Epithelial cell of proximal tubule (primary cell): ENCODE measurements at regions not wholly inside any gene's neighbourhood (a gene's known extent, or its start where the extent isn't known, plus 50 kb on each side); places are given as distances from the start of the nearest gene placed in this dataset.

Source experiments
- DNase-seq: peaks from one replicate; pipeline ENCODE4 v3.0.0-alpha.2; 2011; ENCODE audit warnings: low read depth
- H3K4me3 ChIP-seq: 2 replicates; pipeline ENCODE4 v1.5.1; 2011; ENCODE audit warnings: low read depth, mild to moderate bottlenecking, low read length
- TF ChIP-seq, protein P1 (sequence below): conservative IDR thresholded peaks from 2 replicates; pipeline ENCODE4 v1.5.1; 2012; ENCODE audit warnings: low read depth, mild to moderate bottlenecking, low read length

DNA sequence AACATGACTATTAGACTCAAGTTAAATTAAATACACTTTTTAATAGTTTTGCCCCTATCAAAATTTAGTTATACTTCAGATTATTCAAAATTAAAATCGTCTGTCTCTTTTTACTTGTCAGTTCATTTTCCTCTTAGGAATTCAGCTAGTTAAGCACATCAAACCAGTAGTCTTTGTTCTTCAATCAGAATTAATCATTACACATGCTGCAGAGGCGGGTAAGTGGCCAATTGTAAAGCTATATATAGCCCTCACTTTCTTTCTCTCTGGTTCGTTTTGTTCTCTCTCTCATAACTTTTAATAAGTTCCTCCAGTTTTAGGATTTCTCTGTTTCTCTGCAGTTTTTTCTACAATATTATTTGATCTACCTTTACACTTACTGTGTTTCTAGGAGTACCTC, 359.1 kb upstream of the PABPC4L start:
- TF ChIP-seq, protein P1, sequence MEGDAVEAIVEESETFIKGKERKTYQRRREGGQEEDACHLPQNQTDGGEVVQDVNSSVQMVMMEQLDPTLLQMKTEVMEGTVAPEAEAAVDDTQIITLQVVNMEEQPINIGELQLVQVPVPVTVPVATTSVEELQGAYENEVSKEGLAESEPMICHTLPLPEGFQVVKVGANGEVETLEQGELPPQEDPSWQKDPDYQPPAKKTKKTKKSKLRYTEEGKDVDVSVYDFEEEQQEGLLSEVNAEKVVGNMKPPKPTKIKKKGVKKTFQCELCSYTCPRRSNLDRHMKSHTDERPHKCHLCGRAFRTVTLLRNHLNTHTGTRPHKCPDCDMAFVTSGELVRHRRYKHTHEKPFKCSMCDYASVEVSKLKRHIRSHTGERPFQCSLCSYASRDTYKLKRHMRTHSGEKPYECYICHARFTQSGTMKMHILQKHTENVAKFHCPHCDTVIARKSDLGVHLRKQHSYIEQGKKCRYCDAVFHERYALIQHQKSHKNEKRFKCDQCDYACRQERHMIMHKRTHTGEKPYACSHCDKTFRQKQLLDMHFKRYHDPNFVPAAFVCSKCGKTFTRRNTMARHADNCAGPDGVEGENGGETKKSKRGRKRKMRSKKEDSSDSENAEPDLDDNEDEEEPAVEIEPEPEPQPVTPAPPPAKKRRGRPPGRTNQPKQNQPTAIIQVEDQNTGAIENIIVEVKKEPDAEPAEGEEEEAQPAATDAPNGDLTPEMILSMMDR = no peak
- DNase-seq = no peak
- no peak overlapping the region for H3K4me3 ChIP-seq

DNA sequence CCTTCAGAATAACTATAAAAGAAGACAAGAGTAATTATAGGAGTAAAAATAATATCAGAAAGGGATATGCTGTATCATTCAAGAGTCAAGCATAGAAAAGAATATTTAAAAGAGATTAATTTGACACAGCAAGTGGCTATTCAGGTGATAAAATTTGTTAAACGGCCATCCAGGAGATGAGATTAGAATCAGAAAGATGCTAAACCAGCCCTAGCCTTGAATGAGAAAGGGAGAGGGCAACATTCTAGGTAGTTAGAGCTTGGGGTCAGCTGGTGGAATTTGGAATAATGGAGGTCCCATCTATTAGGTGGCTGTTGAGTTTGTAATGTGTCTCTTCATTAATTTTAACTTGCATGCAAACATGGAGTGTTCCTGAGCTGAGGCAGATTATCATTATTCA, 350.5 kb upstream of the PABPC4L start:
- TF ChIP-seq, protein P1 = no peak
- no peak for DNase-seq
- H3K4me3 ChIP-seq = no peak overlapping the region

DNA sequence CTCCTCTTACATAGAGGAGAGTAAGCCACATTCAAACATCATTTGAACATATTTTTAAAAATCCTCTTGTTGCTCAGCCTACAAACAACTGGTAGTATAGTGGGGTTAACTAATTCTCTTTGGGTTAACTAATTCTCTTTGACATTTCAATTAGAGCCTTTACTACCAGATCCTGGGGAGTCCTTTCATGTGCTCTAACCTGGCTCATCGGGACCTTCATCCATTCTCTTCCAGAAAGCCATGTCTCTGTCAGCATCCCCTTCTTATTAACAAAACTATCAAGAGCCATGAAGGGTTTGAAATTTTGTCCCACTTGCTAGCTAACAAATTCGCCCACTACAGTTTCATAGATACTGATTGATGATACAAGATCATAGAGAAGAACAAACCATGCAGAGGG, 349.8 kb upstream of the PABPC4L start:
- H3K4me3 ChIP-seq = no peak overlapping the region
- TF ChIP-seq, protein P1 = no peak
- no peak for DNase-seq

DNA sequence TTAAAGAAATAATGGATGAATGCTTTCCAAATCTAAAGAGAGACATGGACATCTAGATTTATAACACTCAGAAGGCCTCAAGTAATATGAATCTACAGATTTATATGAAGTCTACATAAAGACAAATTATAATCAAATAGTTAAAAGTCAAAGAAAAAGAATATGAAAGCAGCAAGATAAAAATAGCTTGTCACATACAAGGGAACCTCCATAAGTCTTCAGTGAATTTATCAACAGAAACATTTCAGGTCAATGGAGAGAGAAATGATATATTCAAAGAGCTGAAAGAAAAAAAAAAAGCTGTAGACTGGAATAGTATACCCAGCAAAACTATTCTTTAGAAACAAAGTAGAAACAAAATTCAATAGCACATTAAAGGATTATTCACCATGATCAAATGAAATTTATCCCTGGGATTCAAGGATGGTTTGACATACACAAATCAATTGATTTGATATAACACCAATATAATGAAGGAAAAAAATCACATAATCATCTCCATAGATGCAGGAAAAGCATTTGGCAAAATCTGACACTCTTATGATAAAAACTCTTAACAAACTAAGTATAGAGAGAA, 346.6 kb upstream of the PABPC4L start:
- TF ChIP-seq, protein P1 = no peak
- DNase-seq = no peak
- H3K4me3 ChIP-seq = no peak overlapping the region

DNA sequence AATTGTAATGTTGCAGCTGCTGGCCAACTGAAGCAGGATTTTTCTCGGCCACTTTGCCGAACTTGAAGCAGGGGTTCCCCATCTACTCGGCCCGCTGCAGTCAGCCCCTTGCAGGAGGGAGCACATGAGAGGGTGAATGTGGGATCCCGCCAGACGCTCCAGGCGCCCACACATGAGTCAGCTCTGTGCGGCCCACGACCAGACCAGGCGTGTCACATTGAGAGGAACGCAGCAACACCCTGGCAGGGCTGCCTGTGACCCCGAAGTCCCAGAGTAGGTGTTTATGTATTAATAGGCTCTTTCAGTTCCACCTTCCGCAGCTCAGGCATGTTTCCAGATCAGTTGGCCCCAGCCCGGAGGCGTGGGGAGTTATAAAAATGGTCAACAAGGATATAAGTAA, 344.7 kb upstream of the PABPC4L start:
- TF ChIP-seq, protein P1 = no peak
- no peak overlapping the region for H3K4me3 ChIP-seq
- no peak for DNase-seq

DNA sequence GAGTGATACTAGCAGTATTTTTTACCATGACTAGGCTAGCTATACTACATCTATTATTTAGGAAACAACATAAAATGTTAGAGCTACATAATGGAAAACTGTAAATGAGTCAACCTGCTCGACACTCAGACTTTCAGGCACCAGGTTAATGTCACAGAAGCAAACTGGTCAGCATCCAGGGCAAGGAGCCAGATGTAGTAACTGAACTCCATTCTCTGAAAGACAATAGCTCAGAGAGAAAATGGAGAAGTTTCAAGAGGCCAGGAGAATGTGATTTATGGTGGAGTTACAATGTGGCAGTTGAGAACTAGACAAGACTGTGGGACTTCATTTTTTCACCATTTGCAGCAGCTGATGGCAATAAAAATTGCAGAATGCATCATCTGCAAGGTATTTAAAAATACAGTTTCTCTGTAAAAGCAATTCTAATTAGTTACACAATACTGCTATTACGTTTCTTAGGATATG, 342.7 kb upstream of the PABPC4L start:
- no peak overlapping the region for H3K4me3 ChIP-seq
- DNase-seq = peak; percentile 27
- TF ChIP-seq, protein P1 = no peak

DNA sequence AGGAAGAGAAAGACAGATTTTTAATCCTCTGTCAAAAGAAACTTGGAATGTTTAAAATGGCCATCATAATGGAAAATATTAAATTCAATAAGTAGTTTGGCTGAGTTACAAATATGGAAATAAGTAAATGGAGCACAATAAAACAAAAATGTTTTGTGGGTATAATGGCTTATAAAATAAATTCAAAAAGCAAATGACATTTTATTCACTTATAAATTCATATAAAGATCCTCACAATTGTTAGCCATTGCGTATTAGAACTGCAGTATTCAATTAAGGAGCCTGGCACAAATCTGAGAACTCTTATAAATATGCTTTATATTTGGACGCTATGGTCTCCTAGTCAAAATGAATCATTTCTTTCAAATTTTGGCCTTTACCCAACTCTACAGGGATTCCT, 339.0 kb upstream of the PABPC4L start:
- TF ChIP-seq, protein P1 = no peak
- H3K4me3 ChIP-seq = no peak overlapping the region
- DNase-seq = no peak
